Natural killer cell (primary cell): ENCODE measurements at regions not wholly inside any gene's neighbourhood (a gene's known extent, or its start where the extent isn't known, plus 50 kb on each side); places are given as distances from the start of the nearest gene placed in this dataset.

Experiments used
- ATAC-seq, 3 donors: fragments of 150-1000 bp in 2 of 3; fragments of 200-7000 bp in 1 of 3; cut with Tn5 transposase; 1 replicate in 1 of 3; 2 replicates in 2 of 3; pipeline ENCODE4 v1.10.0; 2021; ENCODE audit warnings: mild to moderate bottlenecking in 2 of 3, moderate library complexity in 2 of 3
- DNase-seq, 2 donors: peaks; one replicate each; pipeline versions ENCODE4 v3.0.0 to v3.0.0-alpha.2; 2013 to 2021; ENCODE audit warnings: mixed read lengths in 1 of 2
- H3K27ac ChIP-seq: one replicate; pipeline ENCODE4 v1.5.1; 2013; ENCODE audit warnings: mild to moderate bottlenecking, low read length
- H3K27me3 ChIP-seq: one replicate; pipeline ENCODE4 v1.6.1; 2013; ENCODE audit warnings: low read length; ENCODE audit not compliant: control insufficient read depth, insufficient read depth
- H3K36me3 ChIP-seq: one replicate; pipeline ENCODE4 v1.6.1; 2013; ENCODE audit warnings: low read length; ENCODE audit not compliant: control insufficient read depth, insufficient read depth
- H3K4me1 ChIP-seq: one replicate; pipeline ENCODE4 v1.6.1; 2013; ENCODE audit warnings: low read length; ENCODE audit not compliant: control insufficient read depth, insufficient read depth
- H3K4me3 ChIP-seq: one replicate; pipeline ENCODE4 v1.5.1; 2013; ENCODE audit warnings: low read length
- H3K9me3 ChIP-seq: one replicate; pipeline ENCODE4 v1.6.1; 2013; ENCODE audit warnings: low read length; ENCODE audit not compliant: control insufficient read depth, insufficient read depth
- H3K27ac Mint-ChIP-seq, 2 donors: one replicate each; pipeline ENCODE4 v1.8.0; 2022; ENCODE audit warnings: mild to moderate bottlenecking in 2 of 2, mixed read lengths in 2 of 2, moderate library complexity in 1 of 2
- H3K27me3 Mint-ChIP-seq, 2 donors: one replicate each; pipeline ENCODE4 v1.8.0; 2022; ENCODE audit warnings: low read depth in 2 of 2, mixed read lengths in 2 of 2
- H3K36me3 Mint-ChIP-seq: one replicate; pipeline ENCODE4 v1.8.0; 2022; ENCODE audit warnings: mixed read lengths
- H3K4me1 Mint-ChIP-seq, 2 donors: one replicate each; pipeline ENCODE4 v1.8.0; 2022; ENCODE audit warnings: mixed read lengths in 2 of 2
- H3K4me3 Mint-ChIP-seq: one replicate; pipeline ENCODE4 v1.8.0; 2022; ENCODE audit warnings: mild to moderate bottlenecking, moderate library complexity, mixed read lengths
- H3K9me3 Mint-ChIP-seq, 2 donors: one replicate each; pipeline ENCODE4 v1.8.0; 2022; ENCODE audit warnings: mixed read lengths in 2 of 2
- CTCF ChIP-seq: fragments of 200-600 bp; IDR thresholded peaks from one replicate; pipeline ENCODE4 v1.8.0; 2022; ENCODE audit warnings: antibody characterized with exemption
- WGBS: methylation state at CpG from one replicate; pipeline ENCODE4 v1.1.7; 2013; ENCODE audit warnings: missing lambda C conversion rate; ENCODE audit not compliant: insufficient coverage; 5-methylcytosine and 5-hydroxymethylcytosine counted together
- intact Hi-C: fragments of 100-400 bp; cut with micrococcal nuclease; formaldehyde crosslinking; loops from one replicate; pipeline ENCODE4 v1.14.2; 2022

- Mint-ChIP-seq H3K4me3 (no peak overlapping the region), H3K27me3 (peaks cover 17 to 26% of the 10 kb centered on the region in 2 donors), H3K36me3 (no peaks in the 10 kb centered on the region), H3K9me3 (peaks cover 4 to 8% of the 10 kb centered on the region in 2 donors), H3K4me1 (no peaks in the 10 kb centered on the region), H3K27ac (no peak overlapping the region)
- H3K4me3 ChIP-seq: no peak overlapping the region
- intact Hi-C loops: no loop called here
- DNase-seq (no peak), ATAC-seq (no peak)
- TF ChIP-seq CTCF: no peak
- H3K27ac ChIP-seq: no peak overlapping the region
- H3K4me1 ChIP-seq: no peaks in the 10 kb centered on the region
- 69% methylated on average over 2 of the region's 2 CpGs for WGBS
- H3K9me3 ChIP-seq: no peaks in the 10 kb centered on the region
- H3K27me3 ChIP-seq: no peaks in the 10 kb centered on the region
- H3K36me3 ChIP-seq: no peaks in the 10 kb centered on the region
Measured at GRCh38 chr10:118128675-118129074, 81.9 kb upstream of the RAB11FIP2 start.

- Histone ChIP-seq H3K27me3 (no peaks in the 10 kb centered on the region), H3K9me3 (no peaks in the 10 kb centered on the region), H3K36me3 (no peaks in the 10 kb centered on the region), H3K27ac (no peak overlapping the region), H3K4me3 (no peak overlapping the region), H3K4me1 (no peaks in the 10 kb centered on the region)
- no peak overlapping the region for H3K4me3 Mint-ChIP-seq
- H3K27me3 Mint-ChIP-seq: peaks cover 6 to 12% of the 10 kb centered on the region in 2 donors
- no peaks in the 10 kb centered on the region for H3K4me1 Mint-ChIP-seq
- H3K36me3 Mint-ChIP-seq: no peaks in the 10 kb centered on the region
- no peak overlapping the region for H3K27ac Mint-ChIP-seq
- ATAC-seq (no peak), DNase-seq (no peak)
- intact Hi-C loops: no loop called here
- H3K9me3 Mint-ChIP-seq: peaks cover 0 to 2% of the 10 kb centered on the region in 2 donors
- no peak for TF ChIP-seq CTCF
Measured at GRCh38 chr10:118118716-118119115, 72.0 kb upstream of the RAB11FIP2 start.

- Mint-ChIP-seq H3K27me3 (peaks cover 6 to 16% of the 10 kb centered on the region in 2 donors), H3K27ac (no peak overlapping the region), H3K4me3 (no peak overlapping the region), H3K9me3 (peaks cover 0 to 2% of the 10 kb centered on the region in 2 donors), H3K4me1 (no peaks in the 10 kb centered on the region), H3K36me3 (no peaks in the 10 kb centered on the region)
- no peak for TF ChIP-seq CTCF
- DNase-seq (no peak), ATAC-seq (no peak)
- Histone ChIP-seq H3K4me3 (no peak overlapping the region), H3K36me3 (no peaks in the 10 kb centered on the region), H3K27ac (no peak overlapping the region), H3K9me3 (no peaks in the 10 kb centered on the region), H3K27me3 (no peaks in the 10 kb centered on the region), H3K4me1 (no peaks in the 10 kb centered on the region)
- 72% methylated on average over 9 of the region's 10 CpGs for WGBS
- intact Hi-C loops: no loop called here
Measured at GRCh38 chr10:118116715-118117449, 70.1 kb upstream of the RAB11FIP2 start.

GRCh38 chr10:118116362-118116714, 69.6 kb upstream of the RAB11FIP2 start:
- no peak for TF ChIP-seq CTCF
- Histone ChIP-seq H3K9me3 (no peaks in the 10 kb centered on the region), H3K4me3 (no peak overlapping the region), H3K4me1 (no peaks in the 10 kb centered on the region), H3K36me3 (no peaks in the 10 kb centered on the region), H3K27me3 (no peaks in the 10 kb centered on the region), H3K27ac (no peak overlapping the region)
- DNase-seq: no peak
- Mint-ChIP-seq H3K36me3 (no peaks in the 10 kb centered on the region), H3K4me1 (no peaks in the 10 kb centered on the region), H3K9me3 (peaks cover 0 to 2% of the 10 kb centered on the region in 2 donors), H3K4me3 (no peak overlapping the region), H3K27ac (no peak overlapping the region), H3K27me3 (peaks cover 6 to 16% of the 10 kb centered on the region in 2 donors)
- intact Hi-C loops: no loop called here
- ATAC-seq: no peak
- WGBS: 87% methylated on average over 5 of the region's 6 CpGs
